Liver (tissue), 8 donors: ENCODE measurements at regions not wholly inside any gene's neighbourhood (a gene's known extent, or its start where the extent isn't known, plus 50 kb on each side); places are given as distances from the start of the nearest gene placed in this dataset.

Experiments used
- DNase-seq: peaks from one replicate; pipeline ENCODE4 v3.0.0-alpha.2; 2017; ENCODE audit warnings: low spot score
- H3K27ac ChIP-seq, 2 donors: one replicate each; pipeline ENCODE4 v1.7.0; 2013; ENCODE audit warnings: inconsistent platforms in 2 of 2, low read length in 2 of 2, control low read depth in 1 of 2, low read depth in 1 of 2, mild to moderate bottlenecking in 1 of 2
- H3K27me3 ChIP-seq, 4 donors: one replicate each; pipeline versions ENCODE4 v1.6.1 to v1.7.0; 2013; ENCODE audit warnings: low read length in 3 of 4, inconsistent platforms in 1 of 4, mild to moderate bottlenecking in 1 of 4, moderate library complexity in 1 of 4; ENCODE audit not compliant: control insufficient read depth in 4 of 4, insufficient read depth in 4 of 4
- H3K36me3 ChIP-seq, 4 donors: one replicate each; pipeline versions ENCODE4 v1.6.1 to v1.7.0; 2013; ENCODE audit warnings: low read length in 3 of 4, mild to moderate bottlenecking in 3 of 4, low read depth in 1 of 4, moderate library complexity in 1 of 4; ENCODE audit not compliant: control insufficient read depth in 4 of 4, insufficient read depth in 3 of 4
- H3K4me1 ChIP-seq, 4 donors: one replicate each; pipeline versions ENCODE4 v1.6.1 to v1.7.0; 2013; ENCODE audit warnings: low read length in 3 of 4, mild to moderate bottlenecking in 3 of 4, moderate library complexity in 1 of 4; ENCODE audit not compliant: control insufficient read depth in 4 of 4, insufficient read depth in 4 of 4
- H3K4me3 ChIP-seq, 3 donors: one replicate each; pipeline versions ENCODE4 v1.6.1 to v1.7.0; 2013; ENCODE audit warnings: low read length in 3 of 3, control low read depth in 1 of 3, low read depth in 1 of 3, mild to moderate bottlenecking in 1 of 3
- H3K9ac ChIP-seq, 2 donors: one replicate each; pipeline ENCODE4 v1.7.0; 2013; ENCODE audit warnings: low read length in 2 of 2, mild to moderate bottlenecking in 2 of 2, moderate library complexity in 2 of 2, control low read depth in 1 of 2, low read depth in 1 of 2
- H3K9me3 ChIP-seq, 4 donors: one replicate each; pipeline versions ENCODE4 v1.6.1 to v1.7.0; 2013; ENCODE audit warnings: low read length in 3 of 4; ENCODE audit not compliant: control insufficient read depth in 4 of 4
- ATF3 ChIP-seq: IDR thresholded peaks from 2 replicates; pipeline ENCODE4 v1.6.1; 2016; ENCODE audit warnings: antibody characterized with exemption
- CTCF ChIP-seq: fragments of 150-350 bp; IDR thresholded peaks from 2 replicates; pipeline ENCODE4 v1.5.1; 2017; ENCODE audit warnings: improper control_type of control experiment, low read depth, low read length; ENCODE audit not compliant: missing input control
- EGR1 ChIP-seq, 2 donors: IDR thresholded peaks; 2 replicates each; pipeline ENCODE4 v1.6.1; 2016 to 2018; ENCODE audit warnings: antibody characterized with exemption in 2 of 2, low read depth in 2 of 2
- FOXA1 ChIP-seq: IDR thresholded peaks from 2 replicates; pipeline ENCODE4 v1.6.1; 2016; ENCODE audit warnings: antibody characterized with exemption
- FOXA2 ChIP-seq: IDR thresholded peaks from 2 replicates; pipeline ENCODE4 v1.6.1; 2016; ENCODE audit warnings: antibody characterized with exemption
- GABPA ChIP-seq, 2 donors: IDR thresholded peaks in 1 of 2; conservative IDR thresholded peaks in 1 of 2; 2 replicates each; pipeline ENCODE4 v1.6.1; 2016; ENCODE audit warnings: antibody characterized with exemption in 2 of 2, mild to moderate bottlenecking in 1 of 2, moderate library complexity in 1 of 2
- HNF4G ChIP-seq: IDR thresholded peaks from 2 replicates; pipeline ENCODE4 v1.6.1; 2016; ENCODE audit warnings: antibody characterized with exemption
- JUND ChIP-seq, 2 donors: IDR thresholded peaks; 2 replicates each; pipeline ENCODE4 v1.6.1; 2016; ENCODE audit warnings: antibody characterized with exemption in 2 of 2
- MAX ChIP-seq: IDR thresholded peaks from 2 replicates; pipeline ENCODE4 v1.6.1; 2016; ENCODE audit warnings: antibody characterized with exemption
- NR2F2 ChIP-seq: IDR thresholded peaks from 2 replicates; pipeline ENCODE4 v1.6.1; 2016; ENCODE audit warnings: antibody characterized with exemption
- RAD21 ChIP-seq, 2 donors: IDR thresholded peaks; 2 replicates each; pipeline ENCODE4 v1.6.1; 2016; ENCODE audit warnings: antibody characterized with exemption in 2 of 2, mild to moderate bottlenecking in 2 of 2
- REST ChIP-seq: IDR thresholded peaks from 2 replicates; pipeline ENCODE4 v1.6.1; 2016; ENCODE audit warnings: antibody characterized with exemption, mild to moderate bottlenecking
- RXRA ChIP-seq, 2 donors: IDR thresholded peaks; 2 replicates each; pipeline ENCODE4 v1.6.1; 2017 to 2018; ENCODE audit warnings: antibody characterized with exemption in 2 of 2, mild to moderate bottlenecking in 1 of 2
- SP1 ChIP-seq: IDR thresholded peaks from 2 replicates; pipeline ENCODE4 v1.6.1; 2018; ENCODE audit warnings: antibody characterized with exemption, mild to moderate bottlenecking
- TAF1 ChIP-seq: conservative IDR thresholded peaks from 2 replicates; pipeline ENCODE4 v1.6.1; 2016; ENCODE audit warnings: antibody characterized with exemption, mild to moderate bottlenecking
- YY1 ChIP-seq: IDR thresholded peaks from 2 replicates; pipeline ENCODE4 v1.6.1; 2016; ENCODE audit warnings: antibody characterized with exemption, mild to moderate bottlenecking
- ZBTB33 ChIP-seq: IDR thresholded peaks from 2 replicates; pipeline ENCODE4 v1.6.1; 2016; ENCODE audit warnings: antibody characterized with exemption
- WGBS: extraction: QIAGEN DNeasy Blood & Tissue Kit; methylation state at CpG from one replicate; pipeline ENCODE4 v1.1.7; 2013; 5-methylcytosine and 5-hydroxymethylcytosine counted together
- donor health status: healthy.
- donor health status: healthy.
- donor health status: healthy.
- donor health status: healthy.
- donor health status: healthy.

GRCh38 chr7:127476618-127477017 lies 84.1 kb upstream of the ZNF800 start (continued):
- TF ChIP-seq CTCF (no peak), MAX (no peak), RAD21 (IDR thresholded peaks at IDR 0.05) (no peak), SP1 (no peak), ZBTB33 (no peak), EGR1 (IDR thresholded peaks at IDR 0.05; ENCODE audit: low read depth in 2 of 2) (no peak), NR2F2 (no peak), FOXA2 (no peak), YY1 (no peak)

GRCh38 chr7:127474457-127474856 lies 81.9 kb upstream of the ZNF800 start:
- Histone ChIP-seq H3K27me3 (no peaks in the 10 kb centered on the region), H3K4me3 (no peak overlapping the region), H3K27ac (no peak overlapping the region), H3K9ac (no peak overlapping the region), H3K36me3 (no peaks in the 10 kb centered on the region), H3K4me1 (no peaks in the 10 kb centered on the region), H3K9me3 (no peaks in the 10 kb centered on the region)
- TF ChIP-seq SP1, result no peak
- TF ChIP-seq REST, result peak; percentile 84
- no peak for TF ChIP-seq ZBTB33
- DNase-seq, result no peak

- Histone ChIP-seq H3K9me3 (no peaks in the 10 kb centered on the region), H3K27ac (no peak overlapping the region), H3K4me1 (no peaks in the 10 kb centered on the region), H3K27me3 (no peaks in the 10 kb centered on the region), H3K36me3 (no peaks in the 10 kb centered on the region), H3K9ac (no peak overlapping the region), H3K4me3 (no peak overlapping the region)
- 16% methylated on average over 1 of the region's 1 CpG for WGBS
- DNase-seq, result no peak
- no peak for TF ChIP-seq JUND (IDR thresholded peaks at IDR 0.05)
- no peak for TF ChIP-seq RAD21 (IDR thresholded peaks at IDR 0.05)
- no peak for TF ChIP-seq RXRA (IDR thresholded peaks at IDR 0.05)
- no peak for TF ChIP-seq TAF1
- no peak for TF ChIP-seq ZBTB33
- TF ChIP-seq EGR1 (IDR thresholded peaks at IDR 0.05; ENCODE audit: low read depth in 2 of 2), result no peak
- TF ChIP-seq HNF4G, result no peak
- TF ChIP-seq GABPA (IDR thresholded peaks at IDR 0.05 in 1 of 2, conservative IDR thresholded peaks at IDR 0.05 in 1 of 2), result no peak
- TF ChIP-seq CTCF, result no peak
- TF ChIP-seq FOXA1, result no peak
- TF ChIP-seq ATF3, result no peak
Measured at GRCh38 chr7:127473409-127473808, 80.9 kb upstream of the ZNF800 start.
